ENCODE measurements at regions not wholly inside any gene's neighbourhood (a gene's known extent, or its start where the extent isn't known, plus 50 kb on each side); places are given as distances from the start of the nearest gene placed in this dataset.

DNA sequence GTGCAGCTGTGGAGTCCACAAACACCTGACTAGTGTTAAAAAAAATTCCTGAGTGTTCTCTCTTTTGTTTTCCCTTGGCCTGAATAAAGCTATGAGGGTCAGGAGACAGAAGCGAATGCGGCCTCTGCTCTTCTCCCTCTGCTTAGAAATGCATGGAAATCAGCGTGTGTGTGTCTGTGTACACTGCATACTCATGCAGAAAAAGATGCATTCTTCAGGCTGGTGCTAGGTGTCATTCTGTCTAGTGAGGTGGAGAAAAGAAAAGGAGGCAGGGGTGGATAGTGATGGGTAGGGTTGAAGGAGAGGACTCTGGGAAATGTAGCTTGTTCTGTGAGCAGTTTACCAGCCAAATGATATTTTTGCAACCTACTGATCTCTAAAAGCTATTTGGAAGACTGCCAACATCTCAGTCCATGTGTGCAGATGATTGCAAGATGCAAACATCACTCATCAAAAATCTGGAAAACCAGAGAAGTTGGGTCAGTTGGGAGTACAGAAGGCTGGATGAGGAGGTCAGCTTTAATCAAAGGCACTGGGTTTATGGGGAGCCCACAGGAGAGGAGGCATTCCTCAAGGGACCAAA, 177.7 kb downstream of the INSIG2 start:
- no peak for DNase-seq

DNA sequence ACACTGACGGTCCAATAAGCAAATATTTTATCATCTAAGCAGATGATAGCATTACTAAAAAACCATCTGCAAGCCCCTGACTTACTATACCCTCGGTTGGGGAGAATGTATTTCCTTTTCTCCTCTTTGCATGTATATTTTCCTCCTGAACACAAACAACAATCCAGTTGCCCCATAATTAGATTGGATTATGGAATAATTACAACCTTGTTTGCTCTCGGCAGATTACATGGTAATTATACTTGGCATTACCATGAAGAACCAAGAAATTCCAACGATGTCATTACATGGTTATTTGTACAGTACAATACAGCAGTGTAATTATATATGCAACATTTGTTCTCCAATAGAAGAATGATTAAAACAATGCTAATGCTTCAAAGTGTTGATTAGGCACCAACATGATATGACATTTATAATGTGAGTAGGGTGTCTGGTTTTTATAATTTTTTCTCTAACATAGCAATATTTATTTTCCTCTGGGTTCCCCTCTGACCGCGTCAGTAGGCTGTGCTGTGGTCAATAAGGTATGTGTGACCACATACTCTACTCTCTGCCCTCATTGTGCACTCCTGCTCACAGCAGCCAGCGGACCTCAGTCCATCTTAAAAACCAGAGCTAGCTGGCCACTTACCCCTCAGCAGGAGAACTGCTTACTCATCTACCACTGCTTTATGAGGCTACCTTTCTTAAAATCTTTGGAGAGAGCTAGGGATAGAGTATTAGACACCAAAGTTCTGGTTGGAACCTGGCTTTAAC, 176.1 kb downstream of the INSIG2 start:
- no peak for DNase-seq

DNA sequence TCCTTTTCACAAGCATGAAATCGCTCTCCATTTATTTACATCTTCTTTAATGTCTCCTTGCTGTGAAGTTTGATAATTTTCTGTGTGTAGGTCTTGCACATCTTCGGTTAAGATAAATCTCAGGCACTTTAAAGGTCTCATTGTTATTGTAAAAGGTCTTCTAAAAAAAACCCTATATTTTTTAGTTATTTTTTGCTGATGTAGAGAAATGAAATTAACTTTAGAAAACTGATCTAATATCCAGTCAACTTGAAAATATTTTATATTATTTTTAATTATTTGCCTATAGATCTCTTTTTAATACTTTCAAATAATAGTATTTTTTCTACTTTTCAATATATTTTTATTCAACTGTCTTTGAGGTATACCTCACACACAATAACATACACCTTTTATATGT, 169.4 kb downstream of the INSIG2 start:
- no peak for DNase-seq

DNA sequence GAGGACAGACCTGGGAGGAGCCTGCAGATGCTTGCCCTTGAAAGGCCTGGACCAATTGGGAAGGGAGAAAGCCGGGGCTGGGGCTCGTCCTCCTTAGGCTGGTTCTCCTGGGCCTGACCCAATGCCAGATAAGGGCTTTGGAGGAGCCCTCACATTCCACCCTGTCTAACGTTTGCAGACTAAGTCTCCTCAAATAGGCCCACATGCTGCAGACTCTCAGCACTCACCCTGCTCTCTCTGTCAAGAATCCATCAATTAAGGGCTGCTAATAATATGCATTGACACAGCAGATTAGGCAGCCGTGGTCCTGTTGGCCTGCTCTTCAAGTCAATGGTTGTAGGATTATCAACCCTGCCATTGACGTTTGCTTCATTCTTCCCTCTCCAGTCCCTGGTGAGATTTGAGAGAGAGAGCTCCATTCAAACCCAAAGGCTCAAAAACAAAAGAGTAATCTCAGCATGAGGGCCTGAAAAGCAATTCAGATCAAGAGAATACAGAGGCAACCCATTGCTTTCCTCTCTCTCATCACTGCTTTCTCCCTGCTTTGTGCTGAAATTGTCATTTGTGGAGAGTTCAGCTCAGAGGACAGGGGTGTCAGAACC, 167.6 kb downstream of the INSIG2 start:
- DNase-seq = no peak

DNA sequence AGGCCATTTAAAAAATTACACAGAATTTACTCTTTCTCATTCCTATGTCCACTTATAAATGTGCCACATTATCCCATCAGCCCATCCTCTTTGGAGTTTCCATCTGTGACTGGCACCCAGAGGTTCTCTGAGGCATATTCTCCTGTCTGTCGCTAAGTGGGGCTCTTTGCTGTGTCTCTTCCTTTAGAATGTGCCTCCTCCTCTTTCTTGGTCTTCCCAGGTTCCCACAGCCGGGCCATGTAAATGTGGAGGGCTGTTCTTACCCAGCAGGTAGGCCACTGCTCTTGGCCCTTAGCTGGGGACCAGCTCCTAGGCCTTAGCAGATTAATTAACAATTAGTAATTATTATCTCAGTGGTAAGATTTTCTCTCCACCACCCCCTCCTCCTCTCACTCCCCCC, 167.0 kb downstream of the INSIG2 start:
- DNase-seq = no peak

DNA sequence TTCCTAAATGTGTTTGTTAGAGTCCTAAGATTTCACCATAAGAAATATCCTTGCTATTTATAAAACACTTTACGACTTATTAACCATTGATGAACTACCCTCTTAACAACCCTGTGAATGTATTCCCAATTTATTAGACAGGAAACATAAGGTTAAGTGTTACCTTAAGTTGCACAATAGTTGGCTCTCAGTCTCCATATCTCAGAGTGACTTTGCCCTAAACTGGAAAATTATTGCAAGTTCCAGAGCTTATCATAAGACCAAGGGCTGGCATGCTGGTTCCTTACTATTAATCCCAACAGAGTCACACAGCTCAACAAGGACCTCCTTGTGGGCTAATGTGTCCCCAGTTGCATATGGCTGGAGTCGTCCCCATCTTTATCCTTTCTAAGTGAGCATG, 165.8 kb downstream of the INSIG2 start:
- no peak for DNase-seq

DNA sequence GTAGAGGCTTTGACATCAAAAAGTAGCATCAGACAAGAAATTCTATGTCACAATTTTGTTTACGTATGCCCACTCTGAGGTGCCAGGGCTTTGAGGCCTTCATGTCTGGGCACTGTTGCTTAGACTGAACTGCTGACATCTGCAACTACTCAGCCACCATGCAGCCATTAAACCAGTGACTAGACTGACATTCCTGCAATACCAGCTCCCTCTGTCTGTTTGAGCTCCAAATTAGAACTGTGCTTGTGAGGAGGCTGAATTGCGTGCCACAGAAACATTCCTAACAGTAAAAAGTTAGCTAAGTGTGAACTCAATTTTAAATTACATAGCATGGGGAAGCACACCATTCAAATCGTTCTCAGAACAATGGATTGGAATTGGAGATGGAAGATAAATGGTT, 163.2 kb downstream of the INSIG2 start:
- DNase-seq = no peak

DNA sequence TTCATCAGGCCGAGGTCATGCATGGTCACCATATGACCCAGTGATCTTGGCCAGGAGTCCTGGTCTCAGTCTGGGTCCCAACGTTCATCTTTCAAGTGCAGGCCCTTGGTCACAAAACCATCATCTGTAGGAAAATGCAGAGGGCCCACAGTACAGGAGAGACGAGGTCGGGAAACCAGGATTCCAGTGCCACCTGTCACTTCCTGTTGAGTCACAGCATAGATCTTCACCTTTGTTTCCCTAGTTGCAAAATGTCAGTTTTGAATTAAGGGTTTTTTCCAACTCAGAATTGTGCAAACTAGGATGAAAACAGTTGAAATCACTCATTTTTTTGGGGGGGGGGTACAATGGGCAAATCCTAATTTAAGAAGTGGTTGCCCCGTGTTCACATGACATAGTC, 162.2 kb downstream of the INSIG2 start:
- no peak for DNase-seq

DNA sequence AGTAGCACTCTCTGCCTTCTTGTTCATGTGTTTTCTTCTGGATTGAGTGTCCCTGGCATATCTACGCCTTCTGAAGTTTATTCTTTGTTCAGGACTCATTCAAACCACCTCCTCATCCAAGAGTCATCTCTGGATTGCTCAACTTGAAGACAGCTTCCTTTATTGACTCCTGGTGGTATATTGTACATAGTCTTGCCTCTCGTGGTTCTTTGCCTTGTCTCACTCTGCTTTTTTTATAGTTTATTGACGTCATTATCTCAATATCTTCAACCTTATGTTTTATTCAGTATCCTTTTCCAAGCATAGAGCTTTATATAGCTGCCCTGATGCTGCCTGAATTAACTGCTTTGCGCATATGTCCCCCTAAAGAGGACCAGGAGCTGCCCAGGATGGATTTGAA, 161.7 kb downstream of the INSIG2 start:
- DNase-seq = no peak

DNA sequence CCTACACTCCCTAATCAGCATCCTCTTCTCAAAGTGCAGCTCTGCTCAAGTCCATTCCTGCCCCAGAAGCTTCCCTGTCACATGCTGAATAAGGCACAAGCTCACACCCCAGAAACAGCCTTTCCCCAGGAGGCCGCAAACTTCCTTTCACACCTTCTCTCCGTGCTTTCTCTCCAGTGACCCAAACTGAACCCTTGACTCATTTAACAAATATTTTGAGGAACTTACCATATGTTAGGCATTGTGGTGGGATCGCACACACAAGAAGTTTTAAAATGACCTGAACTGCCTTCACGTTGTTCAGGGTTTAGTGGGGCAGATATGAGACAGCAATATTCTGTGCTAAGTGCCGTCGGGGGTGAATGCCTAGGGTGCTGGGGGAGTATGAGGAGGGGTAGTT, 161.3 kb downstream of the INSIG2 start:
- DNase-seq = no peak

DNA sequence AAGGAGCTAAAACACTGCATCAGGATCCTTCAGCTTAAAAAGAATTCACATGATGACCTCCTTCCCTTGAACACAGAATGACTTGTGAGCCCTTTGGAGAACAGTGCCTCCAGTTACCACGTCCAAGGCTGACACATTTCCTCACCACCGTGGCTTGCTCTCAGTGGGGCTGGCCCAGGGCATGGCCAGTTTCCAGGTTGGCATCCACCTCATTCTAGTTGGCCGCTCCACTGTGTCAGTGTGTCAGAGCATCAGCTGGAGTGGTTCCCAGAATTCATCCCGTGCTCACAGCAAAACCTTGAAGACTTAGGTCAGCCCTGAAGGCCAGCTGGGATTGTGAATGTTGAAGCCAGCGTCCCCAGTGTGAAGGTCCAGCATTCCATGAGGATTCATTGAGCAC, 158.5 kb downstream of the INSIG2 start:
- no peak for DNase-seq

DNA sequence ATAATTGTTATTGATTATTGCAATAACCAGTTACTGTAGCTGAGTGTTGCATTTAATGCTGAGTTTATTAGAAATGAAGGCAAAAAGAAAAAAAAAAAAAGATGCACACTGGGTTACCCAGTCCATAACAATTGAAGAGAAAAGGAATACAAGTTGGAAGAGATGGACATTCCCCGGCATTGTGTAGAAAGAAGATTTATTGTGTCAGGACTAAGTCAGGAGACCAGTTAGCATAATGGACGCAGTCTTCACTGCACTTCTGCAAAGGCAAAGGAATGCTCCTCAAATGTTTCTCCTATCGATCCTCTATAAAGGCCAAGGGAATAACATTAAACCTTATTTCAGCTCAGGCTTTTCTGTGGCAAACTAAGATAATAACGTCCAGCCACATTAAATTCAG, 157.8 kb downstream of the INSIG2 start:
- no peak for DNase-seq

DNA sequence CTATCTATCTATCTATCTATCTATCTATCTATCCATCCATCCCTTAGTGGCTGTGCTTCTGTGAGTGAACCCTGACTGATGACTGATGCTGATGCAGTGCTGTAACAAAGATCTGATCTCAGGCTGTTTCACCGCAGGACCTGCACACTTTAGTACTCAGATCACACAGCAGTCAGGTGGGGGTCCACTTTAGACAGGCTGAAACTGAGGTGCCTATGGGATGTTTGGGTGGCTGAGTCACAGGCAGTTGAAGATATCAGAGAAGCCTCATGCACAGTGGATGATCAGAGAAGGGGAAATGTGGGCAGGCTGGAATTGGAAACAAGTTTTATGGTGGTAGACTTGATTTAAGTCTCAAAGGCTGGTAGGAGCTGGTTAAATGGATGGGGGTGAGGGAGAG, 156.4 kb downstream of the INSIG2 start:
- no peak for DNase-seq

DNA sequence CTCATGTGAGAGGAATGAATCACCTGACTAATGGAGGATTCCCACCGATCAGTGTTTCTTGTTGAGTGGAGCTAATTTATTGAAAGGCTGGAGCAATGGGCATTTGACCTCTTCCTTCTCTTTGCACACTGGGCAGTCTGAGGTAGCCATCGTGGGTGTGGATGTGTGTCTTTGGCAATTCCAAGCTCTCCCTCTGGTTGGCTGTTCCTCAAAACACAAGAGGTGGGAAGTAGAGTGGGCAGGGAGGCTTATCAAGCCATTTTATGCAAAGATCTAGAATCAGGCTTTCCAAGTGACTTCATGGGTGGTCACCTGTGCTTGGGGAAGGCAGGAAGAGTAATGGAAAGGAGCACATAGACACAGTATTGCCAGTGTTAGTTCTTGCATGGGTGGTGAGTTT, 154.8 kb downstream of the INSIG2 start:
- DNase-seq = no peak

DNA sequence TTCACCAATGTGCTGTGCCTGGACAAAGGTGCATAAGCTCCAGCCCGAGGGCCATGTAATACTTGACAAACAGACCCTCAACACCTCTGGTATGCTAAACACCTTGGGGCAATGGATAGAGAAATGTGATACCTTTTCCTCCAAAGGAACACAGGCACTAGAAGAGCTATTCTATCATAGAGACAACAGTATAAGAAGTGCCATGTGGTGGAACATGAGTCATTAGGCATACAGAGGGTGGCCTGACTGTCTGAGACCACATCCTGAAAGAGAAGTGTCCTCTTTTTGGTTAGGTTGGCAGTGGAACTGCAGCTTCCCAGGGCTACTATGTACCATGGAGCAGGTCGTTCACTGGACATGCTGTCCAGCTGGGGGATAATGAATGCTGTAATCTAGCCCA, 153.9 kb downstream of the INSIG2 start:
- DNase-seq = no peak

DNA sequence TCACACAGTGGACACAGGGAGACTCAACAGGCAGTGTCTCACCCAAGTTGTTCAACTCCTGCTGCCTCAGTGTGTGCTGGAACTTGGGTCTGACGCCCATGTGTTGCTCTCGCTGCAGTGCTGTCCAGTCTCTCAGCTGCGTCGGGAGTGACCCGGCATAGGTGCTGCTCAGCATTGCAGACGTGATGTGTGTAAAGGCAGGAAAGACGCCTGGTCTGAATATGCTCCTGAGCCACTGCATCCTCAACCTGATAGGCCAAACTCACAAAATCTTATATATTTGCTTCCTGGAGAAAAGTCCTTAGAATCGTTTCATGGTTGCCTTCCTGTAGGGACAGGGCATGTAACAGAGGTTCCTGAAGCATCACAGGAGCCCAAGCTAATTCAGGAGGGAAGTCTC, 152.9 kb downstream of the INSIG2 start:
- DNase-seq = no peak

DNA sequence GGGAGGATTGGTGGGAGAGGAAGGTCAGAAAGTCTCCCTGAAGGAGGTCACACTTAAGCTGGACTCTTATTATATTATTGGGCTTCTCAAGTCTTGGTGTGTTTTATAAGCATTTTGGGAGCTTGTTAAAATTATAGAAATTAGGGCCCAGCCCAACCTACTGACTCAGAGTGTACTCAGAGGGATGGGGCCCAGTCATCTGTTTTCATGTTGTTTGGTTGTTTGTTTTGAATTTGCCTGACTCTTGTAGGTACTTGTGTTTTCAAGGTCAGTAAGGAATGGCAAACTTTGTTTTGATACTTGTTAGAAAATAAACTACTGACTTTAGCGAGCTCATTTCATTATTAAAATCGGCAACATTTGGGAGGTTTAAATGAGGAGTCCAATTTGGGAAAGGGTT, 152.0 kb downstream of the INSIG2 start:
- DNase-seq = no peak

DNA sequence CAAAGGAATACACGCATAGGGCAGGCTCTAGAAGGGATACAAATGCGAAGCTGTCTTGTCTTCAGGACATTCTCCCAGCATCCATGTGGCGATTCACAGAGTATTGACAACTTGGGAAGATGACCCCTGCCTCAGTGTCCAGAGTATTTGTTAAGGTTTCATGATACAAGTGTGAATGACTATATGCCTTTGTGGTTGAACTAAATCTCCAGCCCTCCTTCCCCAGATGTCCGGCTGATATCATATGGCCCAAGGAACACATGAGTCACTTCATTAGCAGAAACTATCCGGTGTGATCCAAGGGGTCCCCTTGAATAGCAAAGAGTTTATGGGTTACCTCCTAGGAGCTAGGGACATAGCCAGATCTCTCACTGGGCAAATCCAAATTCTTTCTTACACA, 151.0 kb downstream of the INSIG2 start:
- no peak for DNase-seq

DNA sequence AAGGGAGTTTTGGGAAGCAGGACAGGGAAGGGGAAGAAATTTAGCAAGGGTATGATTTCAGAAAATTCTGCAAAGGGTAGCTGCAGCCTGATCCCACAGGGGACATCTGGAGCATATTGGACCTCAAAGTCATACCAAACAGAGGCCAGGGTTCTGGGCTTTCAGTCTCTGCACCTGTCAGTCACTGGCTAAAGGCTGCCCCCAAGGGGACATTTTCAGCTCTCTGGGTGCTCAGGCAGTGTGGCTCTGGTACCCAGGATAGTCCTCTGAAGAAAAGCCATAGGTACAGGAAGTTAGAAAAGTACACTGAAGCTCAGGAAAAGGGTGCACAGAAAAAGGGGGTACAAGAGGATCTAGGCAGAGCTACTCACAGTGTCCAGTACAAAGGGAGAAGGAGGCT, 149.2 kb downstream of the INSIG2 start:
- no peak for DNase-seq

DNA sequence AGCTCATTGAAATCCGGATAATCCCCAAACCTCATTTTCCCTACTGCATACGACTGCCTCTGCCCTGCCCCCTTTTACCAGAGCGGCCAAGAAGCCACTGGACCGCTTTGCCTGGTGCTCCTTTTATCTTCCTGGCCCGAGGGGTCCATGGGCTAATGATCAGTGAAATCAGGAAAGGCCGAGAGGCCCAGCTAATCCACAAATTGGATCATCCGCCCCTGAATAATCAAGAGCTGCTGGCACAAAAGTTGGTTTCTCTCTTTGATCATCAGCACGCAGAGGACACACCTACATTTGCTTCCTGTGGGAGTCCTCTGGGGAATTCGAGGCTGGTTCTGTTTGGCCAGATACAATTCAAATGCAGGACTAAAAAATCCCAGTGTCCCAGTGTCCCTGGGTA, 144.5 kb downstream of the INSIG2 start:
- no peak for DNase-seq

DNA sequence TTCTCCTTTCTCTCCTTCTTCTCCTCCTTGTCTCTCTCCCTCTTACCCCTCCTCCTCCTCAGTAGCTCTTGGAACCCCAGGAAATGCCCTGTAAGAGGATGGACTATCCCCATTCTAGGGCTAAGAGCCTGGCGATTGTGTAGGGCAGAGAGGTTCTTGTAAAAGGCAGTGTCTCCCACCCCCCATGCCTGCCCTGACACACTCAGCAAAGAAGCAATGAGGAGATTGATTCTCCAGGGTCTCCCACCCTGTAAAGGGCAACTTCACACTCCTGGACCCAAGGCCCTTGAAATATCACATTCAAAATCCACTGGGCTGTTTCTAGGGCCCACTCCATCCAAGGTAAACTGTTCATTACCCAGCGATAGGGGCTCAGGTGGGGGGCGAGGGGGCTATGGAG, 144.1 kb downstream of the INSIG2 start:
- DNase-seq = no peak

DNA sequence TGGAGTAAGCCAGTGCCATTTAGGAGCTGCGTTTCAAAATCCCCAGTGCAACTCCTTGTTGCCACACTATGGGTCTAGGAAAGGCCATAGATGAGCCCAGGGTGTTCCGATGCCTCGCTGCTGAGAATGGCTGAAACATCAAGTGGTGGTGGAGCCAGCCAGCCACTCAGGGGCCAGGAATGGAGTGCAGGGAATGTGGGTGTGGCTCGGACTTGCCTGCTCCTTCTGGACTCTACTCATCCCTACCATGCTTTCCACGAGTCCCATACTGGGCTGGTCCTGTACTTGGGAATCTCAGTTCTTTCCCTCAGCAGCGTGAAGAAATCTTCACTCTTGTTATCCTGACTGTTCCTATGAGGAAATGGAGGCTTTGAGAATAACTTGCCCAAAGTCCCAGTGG, 143.5 kb downstream of the INSIG2 start:
- DNase-seq = no peak

DNA sequence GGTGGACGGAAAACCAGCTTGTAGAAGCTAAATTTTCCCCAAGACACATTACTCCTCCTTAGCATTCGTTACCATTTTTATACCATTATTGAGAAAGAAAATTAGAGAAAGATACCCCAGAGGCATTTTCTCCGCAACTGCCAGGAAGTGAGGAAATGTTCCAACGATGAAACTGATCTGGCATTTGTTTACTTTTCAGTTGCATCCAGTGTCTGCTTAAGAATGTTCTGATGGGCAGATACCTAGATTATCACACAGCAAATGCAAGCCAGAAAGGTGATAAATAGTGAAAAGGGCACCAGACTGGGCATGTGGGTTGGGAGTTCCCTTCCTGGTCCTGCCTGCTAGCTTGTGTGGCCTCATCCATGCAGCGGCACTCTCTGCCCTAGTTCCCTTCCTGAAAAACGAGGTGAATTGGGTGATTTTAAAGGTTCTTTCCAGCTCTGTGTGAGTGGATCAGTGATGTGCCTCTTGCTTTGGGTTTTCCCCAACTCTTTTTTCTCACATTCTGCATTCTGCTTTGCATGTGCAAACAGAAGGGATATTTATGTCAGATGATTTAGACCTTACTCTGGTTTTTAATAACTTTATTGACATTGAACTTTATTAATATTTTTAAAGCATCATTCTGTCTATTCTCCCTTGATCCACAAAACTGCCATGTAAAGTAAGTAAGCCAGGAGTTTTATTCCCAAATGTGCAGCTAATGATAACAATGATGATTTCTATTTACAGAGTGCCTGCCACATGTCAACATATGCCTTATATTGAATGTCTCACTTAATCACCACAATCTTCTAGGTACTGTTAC, 139.6 kb downstream of the INSIG2 start:
- DNase-seq = no peak

DNA sequence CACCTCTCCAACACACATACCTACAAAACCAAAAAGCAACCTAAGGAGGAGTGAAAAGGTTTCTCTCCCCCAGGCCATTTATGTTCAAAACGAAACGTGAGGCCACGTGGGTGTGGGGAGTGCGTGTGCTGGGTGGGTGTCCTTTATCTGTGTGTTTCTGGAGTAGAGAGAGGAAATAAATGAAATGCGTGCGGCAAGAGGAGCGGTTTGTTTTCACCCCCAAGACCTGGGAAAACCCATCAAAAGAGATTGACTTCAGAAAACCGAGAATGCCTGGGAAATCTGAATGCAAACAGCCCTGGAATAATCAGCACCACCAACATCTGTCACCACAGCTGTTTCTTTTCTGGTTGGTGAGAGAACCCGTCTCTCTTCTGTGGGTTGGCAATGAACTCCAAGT, 137.4 kb downstream of the INSIG2 start:
- DNase-seq = no peak
